ENCODE measurements at regions not wholly inside any gene's neighbourhood (a gene's known extent, or its start where the extent isn't known, plus 50 kb on each side); places are given as distances from the start of the nearest gene placed in this dataset.

DNA sequence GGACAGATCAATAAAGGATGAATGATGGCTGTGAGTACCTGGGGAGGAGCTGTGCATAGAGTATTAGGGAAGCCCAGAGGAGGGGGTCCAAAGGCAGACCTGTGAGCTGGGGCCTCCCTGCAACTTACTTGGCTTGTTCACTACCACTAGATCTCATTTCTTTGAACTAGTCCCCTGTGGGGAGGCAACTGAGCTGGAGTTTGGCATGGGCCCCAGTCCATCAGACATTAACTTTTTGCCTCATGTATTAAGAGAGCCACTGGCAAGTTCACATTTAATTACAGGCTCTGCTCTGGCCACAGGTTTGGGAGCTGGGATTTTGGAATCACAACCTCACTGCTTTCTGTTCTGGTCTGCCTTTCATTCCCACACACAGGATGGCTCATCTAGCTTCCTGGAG lies 254.1 kb downstream of the PRL start:
- no peak for DNase-seq

DNA sequence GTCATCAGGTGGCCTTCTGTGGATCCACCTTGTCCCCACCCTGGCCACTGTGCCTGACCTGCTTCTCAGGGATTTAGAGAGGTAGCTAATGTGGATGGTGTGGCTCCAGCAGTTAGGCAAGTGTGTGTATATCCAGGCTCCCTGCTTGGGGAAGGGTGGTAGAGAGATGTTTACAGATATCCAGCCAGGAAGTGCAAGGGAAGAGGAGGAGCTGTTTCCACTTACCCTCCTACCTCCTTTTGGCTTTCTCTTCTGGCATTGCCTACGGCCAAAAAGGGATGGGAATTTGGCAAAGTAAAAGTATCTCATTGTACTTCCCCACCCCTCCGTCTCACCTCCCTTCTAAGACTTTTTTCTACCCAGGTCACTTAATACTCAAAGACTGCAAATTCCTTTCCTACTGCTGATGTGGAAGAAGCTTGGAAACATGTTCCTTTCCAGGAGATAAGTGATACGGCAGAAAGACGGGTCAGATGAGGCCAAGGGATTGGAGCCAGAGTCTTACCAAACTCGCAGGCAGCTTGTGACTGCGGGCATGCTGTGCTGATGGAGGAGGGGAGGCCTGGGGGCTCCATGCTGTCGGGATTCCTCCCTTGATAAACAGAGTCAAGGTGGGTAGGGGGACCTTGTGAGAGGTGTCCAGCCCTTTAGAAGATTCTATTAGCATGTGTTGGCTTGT lies 253.4 kb downstream of the PRL start:
- DNase-seq: no peak

DNA sequence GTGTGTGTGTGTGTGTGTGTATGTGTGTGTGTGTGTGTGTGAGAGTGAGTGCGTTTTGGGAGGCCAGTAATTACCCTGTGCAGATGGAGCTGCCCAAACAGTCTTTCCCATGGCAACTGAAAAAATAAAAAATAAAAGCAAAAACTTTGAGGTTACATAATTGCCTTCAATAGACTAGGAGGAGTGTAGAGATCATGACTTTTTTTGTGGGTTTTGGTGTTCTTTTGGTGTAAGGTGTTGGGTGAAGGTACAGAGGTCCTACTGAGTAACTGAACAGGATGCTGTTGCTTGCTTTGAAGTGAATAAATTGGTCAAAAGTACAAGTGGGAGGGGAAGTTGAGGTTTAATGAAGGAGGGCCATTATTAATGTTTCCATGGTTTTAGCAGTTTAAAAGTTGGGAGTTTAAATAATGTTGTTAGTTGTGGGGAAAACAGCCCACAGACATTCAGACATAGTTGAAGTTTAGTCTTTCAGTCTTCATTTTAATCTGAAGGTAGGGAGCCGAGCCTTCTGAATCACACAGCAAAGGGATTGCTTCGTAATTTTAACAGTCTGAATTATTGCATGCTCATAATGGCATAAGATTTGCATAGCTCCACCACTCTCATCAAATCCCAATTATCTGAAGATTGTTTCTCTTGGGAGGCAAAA lies 251.4 kb downstream of the PRL start:
- no peak for DNase-seq

DNA sequence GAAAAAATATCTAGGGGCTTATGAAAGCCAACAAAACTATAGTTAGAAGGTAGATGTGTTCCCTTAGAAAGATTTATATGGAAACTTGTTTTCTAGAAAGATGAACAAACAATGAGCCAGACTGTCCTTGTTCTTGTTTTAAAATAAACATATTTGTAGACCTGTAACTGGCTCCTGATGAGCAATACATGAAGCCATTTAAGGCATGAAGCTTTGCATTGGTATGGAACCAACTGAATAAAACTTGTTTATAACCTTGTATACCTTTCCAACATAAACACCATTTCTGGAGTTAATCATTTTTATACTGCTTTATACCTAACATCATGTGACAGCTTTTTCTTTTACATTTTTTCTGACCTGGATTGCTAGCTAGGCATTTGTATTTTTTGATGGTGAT lies 247.8 kb downstream of the PRL start:
- no peak for DNase-seq

DNA sequence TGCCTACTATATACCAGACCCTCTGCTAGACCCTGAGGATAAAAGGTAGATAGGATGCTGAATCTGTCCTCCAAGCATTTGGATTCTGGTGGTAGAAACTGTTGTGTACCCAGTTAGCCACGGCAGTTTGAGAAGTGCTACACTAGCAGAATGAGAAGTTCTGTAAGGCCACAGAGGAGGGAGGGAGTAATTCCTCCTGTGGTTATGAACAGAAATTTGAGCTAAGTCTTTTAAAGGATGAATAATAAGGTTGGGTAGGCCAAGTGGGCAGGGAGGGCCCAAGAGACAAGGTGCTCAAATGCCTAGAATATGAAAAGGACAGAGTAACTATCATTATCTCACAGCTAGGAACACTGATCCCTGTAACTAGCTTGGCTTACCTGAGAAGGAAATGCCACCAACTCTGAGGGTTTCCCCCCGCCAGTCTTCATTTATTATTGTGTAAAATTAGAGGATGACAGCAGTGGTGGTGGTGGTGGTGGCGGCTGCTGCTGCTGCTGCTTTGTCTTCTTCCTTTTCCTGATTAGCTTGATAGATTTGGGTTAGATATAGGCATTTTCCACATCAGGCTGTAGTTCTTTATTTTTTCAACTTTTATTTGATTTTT lies 243.3 kb downstream of the PRL start:
- DNase-seq: no peak

DNA sequence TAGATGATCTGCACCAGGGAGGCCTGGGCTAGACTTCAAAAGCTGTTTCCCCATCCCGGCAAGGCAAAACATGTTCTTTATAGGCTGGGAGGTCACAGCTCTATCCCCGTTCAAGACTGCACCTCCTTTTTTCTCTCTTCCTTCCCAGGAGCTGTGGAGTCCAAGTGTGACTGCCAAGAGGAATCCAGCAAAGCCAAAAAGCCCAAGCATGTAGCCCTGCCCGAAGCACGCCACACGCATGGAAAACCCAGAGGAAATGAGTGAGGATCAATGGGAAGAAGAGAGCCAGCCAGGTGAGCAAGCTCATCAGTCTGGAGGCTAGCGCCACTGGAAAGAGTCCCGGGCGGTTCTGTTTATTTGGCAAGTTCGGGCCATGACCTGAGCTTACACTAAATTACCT lies 240.4 kb downstream of the PRL start:
- no peak for DNase-seq

DNA sequence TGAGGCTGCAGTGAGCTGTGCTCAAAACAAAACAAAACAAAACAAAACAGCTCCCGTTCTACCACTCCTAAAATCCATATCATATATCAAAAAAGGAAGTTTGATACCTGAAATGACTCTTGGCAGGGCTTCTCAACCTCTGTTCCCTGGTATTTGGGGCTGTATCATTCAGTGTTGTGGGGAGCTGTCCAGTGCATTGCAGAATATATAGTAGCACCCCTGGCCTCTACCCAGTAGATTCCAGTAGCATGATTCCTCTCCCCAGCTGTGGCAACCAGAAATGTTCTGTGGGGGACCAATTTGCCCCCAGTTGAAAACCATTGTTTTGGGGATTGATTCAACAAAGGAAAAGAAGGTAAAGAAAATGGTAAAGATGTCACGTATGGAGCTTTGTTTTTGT lies 238.9 kb downstream of the PRL start:
- DNase-seq: no peak

DNA sequence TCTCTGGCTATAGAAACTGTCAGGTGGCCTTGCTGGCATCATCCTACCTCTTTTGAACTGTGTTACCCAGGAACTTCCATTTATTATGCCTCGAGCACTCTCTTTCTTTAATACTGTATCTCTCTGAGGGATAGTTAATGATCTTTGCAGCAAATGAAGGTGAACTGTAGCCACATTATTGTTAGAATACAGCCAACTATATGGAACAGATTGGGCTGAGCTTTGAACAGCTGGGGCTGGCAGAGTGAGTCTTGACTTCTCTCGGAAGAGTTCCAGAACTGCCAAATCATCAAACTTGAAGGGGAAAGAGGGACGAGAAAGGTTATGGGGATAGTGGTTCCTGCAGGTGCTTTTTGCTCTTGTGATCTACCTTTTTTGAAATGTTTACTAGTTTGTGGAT lies 237.7 kb downstream of the PRL start:
- DNase-seq: no peak

DNA sequence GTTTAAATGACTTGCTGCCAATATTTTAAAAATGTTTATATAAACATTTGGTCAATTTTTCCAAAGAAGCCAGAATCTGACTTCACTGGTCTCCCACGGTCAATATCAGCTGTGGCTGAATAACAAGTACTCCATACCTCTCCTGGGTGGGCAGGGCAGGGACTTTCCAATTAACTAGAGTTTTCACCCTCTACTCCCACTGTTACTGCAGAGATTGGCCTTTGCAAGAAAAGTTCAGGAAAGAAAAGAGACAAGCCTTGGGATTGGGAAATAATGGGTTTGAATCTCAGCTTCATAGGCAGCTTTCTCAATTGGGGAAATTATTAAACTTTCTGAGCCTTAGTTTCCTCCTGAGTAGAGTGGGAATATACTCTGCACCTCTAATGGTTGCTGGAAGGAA lies 236.9 kb downstream of the PRL start:
- no peak for DNase-seq

DNA sequence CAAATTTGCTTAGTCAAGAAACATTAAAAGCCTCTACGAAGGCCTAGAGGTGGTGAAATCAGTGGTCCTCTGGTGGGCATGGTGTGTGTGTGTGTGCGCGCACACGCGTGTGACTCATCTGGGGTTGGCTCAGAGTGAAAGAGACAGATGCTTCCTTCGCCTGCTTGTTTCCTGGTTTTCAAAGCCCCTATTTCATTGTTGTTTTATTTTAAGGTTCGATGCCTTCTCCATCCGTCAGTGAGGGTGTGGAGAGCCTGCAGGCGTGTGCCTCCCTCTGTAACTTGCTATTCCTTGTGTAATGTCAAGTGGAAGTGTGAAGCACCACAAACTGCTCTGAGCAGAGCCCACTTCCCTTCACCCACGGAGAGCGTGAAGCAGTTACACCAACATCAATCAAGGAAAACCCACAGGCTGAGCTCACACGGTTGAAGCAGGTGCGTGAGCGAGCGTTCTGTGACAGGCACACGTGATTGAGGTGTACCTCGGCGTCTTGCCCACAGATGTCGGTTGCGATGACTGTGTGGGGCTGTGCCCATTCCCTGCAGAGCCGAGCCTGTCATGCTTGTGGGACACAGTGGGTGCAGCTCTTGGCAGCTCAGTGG lies 233.9 kb downstream of the PRL start:
- no peak for DNase-seq

DNA sequence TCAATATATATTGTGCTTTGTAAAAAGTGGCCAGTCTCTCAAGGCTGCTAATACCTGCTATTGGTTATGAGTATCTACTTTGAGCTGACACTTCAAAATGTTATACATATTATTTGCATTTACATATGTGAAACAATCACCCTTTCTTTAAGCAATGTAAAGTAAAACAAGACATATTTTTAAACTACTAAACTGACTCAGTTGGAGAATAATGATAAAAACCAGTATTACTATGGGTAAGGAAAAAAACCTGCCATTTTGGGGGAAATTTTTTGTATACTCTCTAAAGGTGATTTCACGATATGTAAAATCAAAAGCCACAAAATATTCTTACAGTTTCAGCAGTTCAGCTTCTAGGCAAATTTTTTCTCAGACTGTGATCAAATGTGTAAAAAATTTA lies 232.3 kb downstream of the PRL start:
- no peak for DNase-seq

DNA sequence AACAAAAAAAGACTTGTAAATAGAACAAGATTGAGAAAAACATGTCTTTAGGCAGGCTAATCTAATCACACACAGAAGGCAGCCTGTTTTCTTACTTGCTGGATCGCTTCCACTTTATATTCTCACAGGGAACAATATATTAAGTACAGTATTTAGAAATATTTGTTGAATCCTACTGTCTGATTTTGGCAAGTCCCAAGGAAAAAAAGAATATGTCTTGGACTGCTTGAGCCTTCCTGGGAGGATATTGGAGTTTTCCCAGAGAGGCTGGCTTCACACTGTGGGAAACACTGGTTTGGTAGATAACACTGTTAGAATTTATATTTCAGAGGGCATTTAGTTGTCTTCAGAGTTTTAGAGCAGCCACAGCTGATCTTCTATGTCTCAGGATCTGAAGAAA lies 229.7 kb downstream of the PRL start:
- DNase-seq: no peak

DNA sequence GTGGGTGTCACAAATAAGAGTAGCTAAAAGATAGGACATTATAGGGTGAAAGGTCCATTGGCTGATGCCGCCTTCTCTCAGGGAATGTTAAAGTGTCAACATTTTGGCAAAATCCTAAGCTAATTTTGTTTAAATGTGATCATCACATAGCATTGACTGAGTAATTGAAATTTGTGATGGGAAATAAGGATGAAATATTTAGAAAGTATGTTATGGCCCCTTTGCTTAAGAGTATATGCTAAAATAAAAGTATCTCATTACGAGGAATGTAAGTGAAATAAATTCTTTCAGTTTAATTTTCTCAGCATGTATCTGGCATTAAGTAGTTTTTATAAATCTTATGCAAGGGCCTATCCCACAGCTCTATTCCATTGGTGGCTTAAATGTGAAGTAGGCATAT lies 229.2 kb downstream of the PRL start:
- no peak for DNase-seq

DNA sequence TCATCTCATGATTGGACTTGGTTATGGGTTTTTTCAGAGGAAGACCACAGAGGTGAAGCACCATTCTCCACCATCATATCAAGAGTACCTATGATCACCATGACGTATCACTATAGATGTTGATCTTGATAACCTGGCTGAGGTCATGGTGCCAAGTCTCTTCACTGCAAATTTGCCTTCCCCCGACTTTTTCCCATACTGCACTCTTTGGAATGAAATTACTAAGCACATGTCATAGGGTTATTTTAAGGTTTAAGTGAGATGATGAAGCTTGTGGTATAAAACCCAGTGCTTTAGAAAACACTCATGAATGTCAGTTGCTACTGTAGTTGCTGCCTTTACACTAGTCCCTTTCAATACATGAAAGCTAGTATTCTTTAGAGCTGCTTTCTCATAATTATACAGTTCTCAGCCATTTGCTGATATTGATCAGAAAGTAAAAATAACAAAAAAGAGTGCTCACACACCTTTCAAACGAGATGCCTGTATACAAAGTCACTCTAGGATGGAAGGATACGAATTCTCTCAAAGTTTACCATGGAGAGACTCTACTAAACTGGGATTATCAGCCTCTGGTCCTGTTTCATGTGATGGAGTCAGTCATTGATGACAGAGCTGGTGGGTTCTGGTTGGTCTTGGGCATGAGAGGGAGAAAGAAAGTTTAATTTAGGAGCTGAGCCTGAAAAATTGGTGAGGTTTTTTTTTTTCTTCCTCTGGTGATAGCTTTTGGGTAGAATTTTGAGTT lies 228.1 kb downstream of the PRL start:
- no peak for DNase-seq

DNA sequence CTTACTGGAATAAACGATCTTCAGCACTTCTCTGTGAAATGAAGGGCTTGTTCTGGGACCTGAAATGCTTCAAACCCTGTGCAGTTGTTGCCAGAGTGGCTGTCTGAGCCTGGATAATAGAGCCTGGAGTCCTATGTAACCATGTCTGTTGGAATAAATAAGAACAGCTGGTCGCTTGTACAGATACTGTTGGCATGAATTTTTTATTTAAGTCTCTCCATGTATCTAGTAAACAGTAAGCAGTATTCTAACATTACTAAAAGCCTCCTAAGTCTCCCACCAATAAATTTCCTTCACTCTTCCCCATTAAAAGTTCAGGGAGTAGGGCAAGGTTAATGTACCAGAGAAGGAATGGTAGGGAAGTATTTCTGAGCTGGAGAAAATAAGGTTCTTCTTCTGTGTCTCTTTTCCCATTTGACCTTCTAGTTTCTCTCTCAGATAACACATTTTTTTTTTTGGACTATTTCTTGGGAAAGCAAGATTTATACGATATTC lies 227.5 kb downstream of the PRL start:
- DNase-seq: no peak

DNA sequence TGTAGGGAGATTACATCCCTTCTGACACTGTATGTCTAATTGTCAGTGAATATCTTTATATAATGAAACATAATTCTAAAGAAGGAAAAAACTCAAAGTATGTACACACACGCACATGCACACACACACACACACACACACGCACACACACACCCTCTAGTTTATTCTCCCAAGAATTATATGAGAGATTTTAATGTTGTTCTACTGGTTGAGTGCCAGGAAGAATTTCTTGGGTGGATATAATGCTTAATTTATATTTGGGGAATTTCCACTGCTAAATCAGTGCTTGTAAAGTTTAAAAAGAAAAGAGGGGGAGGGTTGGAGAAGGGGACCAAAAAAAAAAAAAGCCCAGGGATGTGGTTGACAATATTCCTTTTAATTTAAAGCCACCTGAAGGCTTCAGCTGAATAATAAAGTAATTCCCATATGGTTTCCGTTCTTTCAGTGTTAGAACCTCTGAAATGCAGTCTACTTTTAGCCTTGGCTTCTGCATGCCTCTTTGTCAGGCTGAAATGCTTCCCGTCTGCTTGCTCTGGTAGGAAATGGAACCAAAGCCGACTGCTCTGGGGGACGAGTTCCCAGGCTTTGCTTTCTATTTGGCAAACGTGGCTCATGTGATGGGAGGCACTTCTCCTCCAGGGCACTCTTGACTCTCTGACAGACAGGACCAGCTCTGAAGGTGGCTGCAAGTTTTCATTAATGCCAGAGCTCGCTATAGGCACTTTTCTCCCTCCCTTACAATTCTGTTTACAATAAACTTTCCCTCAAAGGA lies 225.4 kb downstream of the PRL start:
- no peak for DNase-seq

DNA sequence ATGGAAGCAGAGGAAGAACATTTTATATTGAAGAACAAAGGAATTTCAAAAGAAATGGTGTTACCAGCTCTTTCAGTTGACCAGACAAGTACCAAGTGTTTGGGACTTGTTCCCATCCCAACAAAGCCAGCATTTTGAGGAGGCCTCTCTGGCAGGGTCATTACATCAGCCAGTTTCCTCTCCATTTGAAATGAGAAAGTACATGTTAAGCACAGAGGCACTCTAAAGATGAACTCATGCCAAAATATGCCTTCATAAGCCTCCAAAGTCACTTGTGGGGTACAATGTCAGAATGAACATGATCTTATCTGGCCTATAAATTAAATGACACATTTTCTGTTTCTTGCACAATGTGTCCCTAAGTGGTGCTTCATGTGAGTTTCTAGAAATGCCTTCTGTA lies 223.9 kb downstream of the PRL start:
- DNase-seq: no peak

DNA sequence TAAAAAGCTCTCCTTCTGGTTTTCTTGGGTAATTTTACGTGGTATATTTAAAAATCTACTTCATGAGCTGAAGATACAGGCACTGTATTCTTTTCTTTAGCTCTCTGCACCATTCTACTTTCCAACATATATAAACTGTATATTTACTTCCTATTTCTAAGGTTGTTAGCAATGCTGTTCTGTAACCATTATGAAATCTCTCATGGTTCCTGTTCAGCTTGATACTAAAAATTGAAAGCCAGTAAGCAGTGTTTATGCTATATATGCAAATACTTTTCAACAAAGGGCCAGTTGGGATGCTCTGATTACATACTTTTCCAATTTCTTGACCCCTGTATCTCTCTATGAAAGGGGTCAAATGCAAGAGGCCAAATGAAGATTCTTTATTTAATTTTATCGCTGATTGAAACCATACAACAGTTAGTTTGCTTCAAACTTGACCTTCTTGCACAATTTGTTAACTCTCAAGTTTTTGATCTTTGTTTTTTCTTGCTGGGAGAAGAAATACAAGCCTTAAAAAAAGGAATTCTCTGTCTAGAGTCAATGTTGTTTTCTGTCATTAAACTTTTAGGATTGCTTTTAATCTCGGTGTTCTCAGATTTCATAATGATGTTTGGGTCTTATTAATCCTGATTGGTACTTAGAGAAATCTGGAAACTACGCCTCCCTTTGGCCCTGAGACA lies 223.2 kb downstream of the PRL start:
- DNase-seq: no peak

DNA sequence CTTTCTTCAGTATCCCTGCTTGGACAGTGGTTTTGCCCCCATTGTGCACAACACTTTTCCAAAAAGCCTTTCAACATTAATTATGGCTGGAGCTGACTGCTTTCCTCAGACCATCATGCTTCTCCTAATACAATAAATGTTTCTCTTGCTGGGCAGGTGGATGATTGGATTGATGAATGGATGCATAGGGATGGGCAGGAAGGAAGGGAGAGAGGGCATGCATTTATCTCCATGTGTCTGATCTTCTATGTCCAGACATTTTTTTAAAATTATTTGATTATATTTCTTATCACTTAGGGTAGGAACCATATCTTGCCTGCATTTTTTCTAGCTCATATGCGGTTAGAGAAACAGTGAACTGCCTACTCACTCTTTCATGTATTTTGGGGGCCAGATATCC lies 218.5 kb downstream of the PRL start:
- DNase-seq: no peak

DNA sequence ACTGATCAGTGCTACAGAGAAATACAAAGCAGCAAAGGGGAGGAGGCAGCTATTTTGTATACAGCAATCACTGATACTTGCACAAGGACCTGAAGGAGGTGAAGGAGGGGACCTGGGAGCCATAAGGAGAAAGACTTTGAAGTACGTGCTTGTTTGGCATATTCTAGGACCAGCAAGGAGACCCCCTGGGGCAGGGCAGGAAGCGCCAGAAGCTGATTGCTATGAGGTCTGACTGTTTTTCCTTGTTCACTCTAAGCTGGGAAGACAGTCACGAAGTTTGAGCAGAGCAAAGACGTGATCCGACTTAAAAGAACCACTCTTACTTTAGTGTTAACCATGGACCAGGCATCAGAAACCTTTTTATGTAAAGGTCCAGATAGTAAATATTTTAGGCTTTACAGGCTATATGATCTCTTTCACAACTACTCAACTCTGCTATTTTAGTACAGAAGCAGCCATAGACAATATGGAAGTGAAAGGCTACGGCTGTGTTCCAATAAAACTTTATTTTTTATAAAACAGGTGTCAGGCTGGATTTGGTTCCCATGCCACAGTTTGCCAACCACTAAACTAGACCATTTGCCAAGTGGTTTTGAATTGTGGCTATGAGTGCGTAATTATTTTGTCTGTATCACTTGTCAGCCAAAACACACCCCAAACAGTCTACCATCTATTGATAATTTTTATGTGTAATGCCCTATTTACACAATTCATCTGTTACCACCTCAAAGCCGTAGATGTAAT lies 217.9 kb downstream of the PRL start:
- no peak for DNase-seq

DNA sequence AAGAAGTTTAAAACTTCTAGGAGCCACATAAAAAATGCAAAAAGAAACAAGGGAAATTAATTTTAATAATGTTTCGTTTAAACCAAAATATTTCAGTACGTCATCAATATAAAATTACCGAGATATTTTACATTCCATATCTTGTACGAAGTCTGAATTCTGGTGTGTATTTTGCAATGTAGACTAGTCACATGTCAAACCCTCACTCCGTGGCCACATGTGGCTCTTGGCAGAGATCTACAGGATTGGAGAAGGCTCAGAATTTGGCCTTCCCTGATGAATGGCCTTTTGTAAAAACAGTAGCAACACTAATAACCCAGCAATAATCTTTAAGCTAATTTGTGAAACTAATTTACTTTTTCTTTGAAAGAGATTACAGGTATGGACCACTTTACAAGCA lies 217.1 kb downstream of the PRL start:
- no peak for DNase-seq
